ENCODE measurements at regions not wholly inside any gene's neighbourhood (a gene's known extent, or its start where the extent isn't known, plus 50 kb on each side); places are given as distances from the start of the nearest gene placed in this dataset.

GRCh38 chr7:12028508-12028907 lies 182.6 kb upstream of the TMEM106B start:
- TF ChIP-seq TARDBP (IDR thresholded peaks at IDR 0.05) (no peak), SP1 (IDR thresholded peaks at IDR 0.05) (no peak), L3MBTL2 (conservative IDR thresholded peaks at IDR 0.05) (no peak), BHLHE40 (IDR thresholded peaks at IDR 0.05; ENCODE audit: borderline replicate concordance) (no peak), ARNT (IDR thresholded peaks at IDR 0.05) (no peak), FOXM1 (IDR thresholded peaks at IDR 0.05; ENCODE audit: borderline replicate concordance) (no peak)

Measured in HEK293T (cell line).